GM18858 (cell line): ENCODE measurements at regions not wholly inside any gene's neighbourhood (a gene's known extent, or its start where the extent isn't known, plus 50 kb on each side); places are given as distances from the start of the nearest gene placed in this dataset.

Experiments used
- ATAC-seq: cut with Tn5 transposase; IDR thresholded peaks from one replicate; pipeline ENCODE4 v1.9.1; 2021; ENCODE audit not compliant: unreplicated experiment

- ATAC-seq, result no peak
Observed at GRCh38 chr18:67633939-67634338, 117.4 kb upstream of the DSEL start.

- ATAC-seq, result no peak
Observed at GRCh38 chr18:67621906-67622305, 105.4 kb upstream of the DSEL start.

DNA sequence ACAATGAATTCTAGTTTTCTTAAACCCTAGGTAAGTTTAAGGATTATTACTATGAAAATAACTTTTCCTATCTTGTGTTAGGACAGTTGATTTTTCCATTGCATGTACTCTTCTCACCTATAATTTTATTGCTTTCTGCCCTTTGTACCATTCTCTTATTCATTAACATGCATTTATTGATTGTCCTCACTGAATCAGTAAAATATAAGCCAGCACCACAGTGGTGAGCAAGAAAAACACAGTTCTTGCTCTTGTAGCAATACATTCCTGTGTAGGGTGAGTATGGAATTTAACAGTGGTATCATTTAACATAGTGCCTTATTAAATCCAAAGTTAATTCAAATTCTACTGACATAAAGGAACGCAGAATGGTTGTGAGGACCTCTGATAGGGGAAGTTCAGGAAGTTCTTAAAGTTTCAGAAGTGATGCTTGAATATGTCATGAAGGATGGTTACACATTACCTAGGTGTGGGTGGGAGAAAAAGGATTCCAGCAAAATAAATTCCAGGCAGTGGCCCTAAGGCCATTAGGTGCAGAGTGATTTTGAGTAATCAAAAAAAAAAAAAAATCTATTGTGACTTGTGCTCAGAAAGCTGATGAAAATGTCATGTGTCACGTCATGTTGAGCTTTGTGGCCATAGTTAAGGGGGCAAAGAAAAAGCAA, 104.7 kb upstream of the DSEL start:
- no peak for ATAC-seq

DNA sequence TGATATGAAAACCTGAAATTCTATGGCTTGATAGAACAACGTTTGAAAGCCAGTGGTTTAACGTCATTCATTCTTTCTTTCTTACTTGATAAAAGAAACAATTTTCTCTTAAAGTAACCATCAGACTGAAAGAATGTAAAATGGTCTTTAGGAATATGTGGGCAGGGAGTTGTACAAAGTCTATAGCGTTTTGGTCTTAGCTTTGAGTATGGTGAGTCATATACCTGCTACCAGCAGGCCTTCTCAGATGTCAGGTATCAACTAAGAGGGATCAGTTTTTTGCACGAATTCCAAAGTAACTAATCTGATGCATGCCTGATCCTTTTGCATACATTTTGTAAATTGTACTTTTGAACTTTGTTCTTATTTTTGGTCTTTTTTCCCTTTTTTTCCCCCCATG, 101.5 kb upstream of the DSEL start:
- ATAC-seq, result no peak

DNA sequence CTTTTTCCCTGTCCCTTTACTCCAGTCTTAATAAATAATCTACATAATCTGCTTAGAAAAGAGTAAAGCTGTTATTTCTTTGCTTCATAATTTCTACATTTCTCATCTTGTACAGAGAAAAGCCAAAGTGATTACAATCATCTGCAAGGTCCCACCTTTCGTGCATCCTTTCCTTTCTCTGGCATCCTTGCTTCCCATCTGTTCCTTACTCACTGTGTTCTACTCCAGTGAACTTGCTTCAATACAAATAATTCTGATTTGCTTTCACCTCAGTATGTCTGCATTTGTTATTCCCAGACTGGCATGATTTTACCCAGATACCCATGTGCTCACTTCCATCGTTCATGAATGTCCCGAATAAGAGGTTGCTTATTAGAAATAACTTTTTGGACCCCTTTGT, 99.4 kb upstream of the DSEL start:
- ATAC-seq, result no peak

GRCh38 chr18:67613731-67614130, 97.2 kb upstream of the DSEL start:
- no peak for ATAC-seq

DNA sequence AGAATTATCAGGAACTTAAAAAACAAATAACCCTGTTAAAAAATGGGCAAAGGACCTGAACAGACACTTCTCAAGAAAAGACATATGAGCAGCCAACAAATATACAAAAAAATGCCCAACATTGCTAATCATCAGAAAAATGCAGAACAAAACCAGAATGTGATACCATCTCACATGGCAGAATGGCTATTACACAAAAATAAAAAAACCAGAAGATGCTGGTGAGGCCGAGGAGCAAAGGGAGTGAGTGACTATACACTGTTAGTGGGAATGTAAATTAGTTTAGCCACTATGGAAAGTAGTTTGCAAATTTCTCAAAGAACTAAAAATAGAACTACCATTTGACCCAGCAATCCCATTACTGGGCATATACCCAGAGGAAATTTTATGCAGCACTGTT, 95.8 kb upstream of the DSEL start:
- no peak for ATAC-seq

- ATAC-seq, result no peak
Observed at GRCh38 chr18:67608615-67609273, 92.2 kb upstream of the DSEL start.

GRCh38 chr18:67608191-67608590, 91.7 kb upstream of the DSEL start:
- no peak for ATAC-seq

DNA sequence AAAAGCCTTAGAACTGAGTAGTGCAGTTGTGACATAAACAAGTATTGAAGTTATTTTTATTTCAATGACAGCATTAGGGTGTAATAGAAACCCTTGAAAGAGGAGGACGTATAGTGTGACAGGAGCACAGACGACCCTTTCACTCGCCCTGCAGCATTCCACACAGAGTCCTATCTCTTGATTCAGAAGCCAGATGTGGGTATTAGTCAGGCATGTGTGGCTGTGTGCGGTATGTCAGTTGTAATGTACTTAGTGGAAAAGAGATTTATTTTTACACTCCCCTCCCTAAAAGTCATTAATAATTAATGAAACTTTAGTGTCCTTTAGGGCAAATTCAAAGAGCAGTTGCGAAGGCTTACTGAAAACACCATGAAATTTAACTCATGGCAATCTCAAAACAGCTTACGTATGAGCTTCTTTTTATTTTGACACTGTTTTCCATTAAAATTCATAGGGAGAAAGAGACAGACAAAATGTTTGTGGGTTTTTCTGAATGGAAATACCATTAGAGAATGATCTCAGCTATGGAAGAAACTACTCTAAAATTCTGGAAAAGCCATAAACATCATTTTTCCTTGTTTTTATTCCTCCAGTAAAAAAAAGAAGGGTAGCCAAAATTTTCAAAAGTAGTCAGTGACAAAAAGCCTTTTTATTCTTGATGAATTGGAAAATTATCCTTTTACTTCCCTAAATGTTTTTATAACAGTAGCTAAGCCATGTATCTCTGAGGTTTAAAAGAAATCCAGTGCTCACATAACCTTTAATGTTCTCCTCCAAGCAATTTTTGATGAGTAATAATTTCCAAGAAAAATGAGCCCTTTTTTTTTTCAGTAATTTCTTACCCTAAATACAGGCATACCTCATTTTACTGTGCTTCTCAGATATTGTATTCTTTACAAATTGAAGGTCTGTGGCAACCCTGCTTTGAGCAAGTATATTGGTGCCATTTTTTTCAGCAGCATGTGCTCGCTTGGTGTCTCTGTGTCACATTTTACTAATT, 84.0 kb upstream of the DSEL start:
- ATAC-seq, result no peak

DNA sequence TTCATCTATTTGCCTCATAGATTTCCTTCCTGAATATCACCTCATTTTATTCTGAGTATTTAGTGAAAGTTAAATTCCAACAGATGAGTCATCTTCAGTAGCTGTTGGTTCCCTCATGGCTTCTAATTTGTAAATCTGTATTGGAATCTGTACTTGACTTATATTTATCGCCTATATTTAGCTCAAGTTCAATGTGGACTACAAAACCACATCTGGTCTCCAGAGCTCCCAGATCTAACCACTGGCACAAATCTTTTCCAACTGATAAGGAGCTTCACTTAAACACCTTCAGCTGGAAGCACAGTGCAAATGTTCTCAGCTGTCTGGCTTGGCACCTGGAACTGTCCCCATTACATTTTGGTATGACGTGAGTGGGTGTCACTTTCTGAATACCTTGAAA, 82.8 kb upstream of the DSEL start:
- no peak for ATAC-seq

DNA sequence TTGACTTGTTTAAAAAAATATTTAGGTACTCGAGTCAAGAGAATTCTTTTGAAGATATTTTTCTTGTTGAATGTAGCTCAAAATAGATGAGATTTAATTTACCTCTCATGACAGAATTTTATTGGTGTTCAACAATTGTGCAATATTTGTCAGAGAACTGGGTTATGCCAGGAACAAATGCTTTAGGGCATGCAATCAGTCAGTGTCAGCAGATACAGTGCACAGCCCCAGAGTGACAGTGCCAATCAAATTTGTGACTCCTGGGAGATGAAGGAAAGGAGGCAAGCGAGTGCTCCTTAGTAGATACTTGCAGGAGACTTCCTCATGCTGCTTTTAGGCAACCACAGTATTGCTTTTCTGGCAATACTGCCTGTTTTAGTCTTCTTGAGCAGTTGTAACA, 81.2 kb upstream of the DSEL start:
- no peak for ATAC-seq

DNA sequence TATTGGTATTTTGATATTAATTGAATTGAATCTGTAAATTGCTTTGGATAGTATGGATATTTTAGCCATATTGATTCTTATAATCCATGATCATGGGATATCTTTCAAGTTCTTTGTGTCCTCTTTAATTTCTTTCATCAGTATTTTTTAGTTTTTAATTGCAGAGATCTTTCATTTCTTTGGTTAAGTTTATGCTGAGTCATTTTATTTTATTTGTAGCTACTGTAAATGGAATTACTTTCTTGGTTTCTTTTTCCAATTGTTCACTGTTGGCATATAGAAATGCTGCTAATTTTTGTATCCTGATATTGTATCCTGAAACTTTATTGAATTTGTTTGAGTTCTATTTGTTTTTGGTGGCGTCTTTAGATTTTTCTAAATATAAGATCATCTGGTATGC, 79.5 kb upstream of the DSEL start:
- no peak for ATAC-seq

DNA sequence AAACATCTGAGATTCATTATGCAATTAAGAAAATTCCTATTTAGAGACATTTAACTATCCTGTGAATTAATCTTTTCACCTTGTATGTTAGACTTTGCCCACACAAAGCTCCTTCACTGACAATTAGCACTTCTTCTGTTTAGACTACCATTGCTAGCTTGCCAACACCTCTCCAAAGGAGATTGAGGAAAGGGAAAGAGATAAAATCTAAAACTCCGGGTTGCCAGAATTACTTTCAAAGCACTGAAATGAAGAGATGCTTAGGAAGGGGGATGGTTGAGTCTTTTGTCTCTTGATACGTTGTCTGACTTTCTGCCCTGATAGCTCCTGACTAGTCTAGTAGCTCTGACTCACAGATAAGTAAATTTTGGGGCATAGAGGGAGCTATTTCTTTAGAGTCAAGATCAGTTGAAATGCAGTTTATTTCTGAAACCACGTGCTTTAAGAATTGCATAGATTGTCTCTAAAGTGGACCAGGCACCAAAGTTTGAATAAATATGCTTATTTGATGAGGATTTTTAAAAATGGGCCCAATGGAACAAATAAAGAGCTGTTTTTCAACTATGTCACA, 74.1 kb upstream of the DSEL start:
- ATAC-seq, result no peak

DNA sequence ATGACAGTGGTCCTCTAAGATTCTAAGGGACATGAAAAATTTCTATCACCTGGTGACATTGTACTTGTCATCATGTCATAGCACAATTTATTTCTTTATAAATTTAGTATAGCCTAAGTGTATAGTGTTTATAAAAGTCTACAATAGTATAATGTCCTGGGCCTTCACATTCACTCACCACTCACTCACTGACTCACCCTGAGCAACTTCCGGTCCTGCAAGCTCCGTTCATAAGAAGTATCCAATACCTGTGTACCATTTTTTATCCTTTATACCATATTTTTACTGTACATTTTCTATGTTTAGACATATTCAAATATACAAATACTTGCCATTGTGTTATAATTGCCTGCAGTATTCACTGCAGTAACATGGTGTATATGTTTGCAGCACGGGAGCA, 72.8 kb upstream of the DSEL start:
- ATAC-seq, result no peak

GRCh38 chr18:67586101-67586500, 69.6 kb upstream of the DSEL start:
- ATAC-seq, result no peak

DNA sequence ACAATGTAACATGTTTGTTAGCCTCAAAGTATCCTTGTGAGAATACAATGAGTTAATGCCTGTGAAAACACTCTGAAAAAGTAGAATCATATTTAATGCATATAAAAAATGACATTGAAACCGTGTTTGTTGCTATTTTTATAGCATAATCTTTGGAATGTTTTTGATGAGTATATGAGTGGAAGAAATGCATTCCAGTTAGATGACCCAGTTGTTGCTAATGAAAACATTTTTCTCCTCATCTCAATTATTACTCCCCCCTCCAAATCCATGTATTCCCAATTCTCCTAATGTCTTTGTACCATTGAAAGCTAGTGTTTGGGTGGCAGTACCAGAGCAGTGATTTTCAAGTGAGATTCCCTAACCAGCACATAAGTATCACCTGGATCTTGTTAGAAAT, 67.1 kb upstream of the DSEL start:
- no peak for ATAC-seq

- no peak for ATAC-seq
Observed at GRCh38 chr18:67582488-67582887, 66.0 kb upstream of the DSEL start.

DNA sequence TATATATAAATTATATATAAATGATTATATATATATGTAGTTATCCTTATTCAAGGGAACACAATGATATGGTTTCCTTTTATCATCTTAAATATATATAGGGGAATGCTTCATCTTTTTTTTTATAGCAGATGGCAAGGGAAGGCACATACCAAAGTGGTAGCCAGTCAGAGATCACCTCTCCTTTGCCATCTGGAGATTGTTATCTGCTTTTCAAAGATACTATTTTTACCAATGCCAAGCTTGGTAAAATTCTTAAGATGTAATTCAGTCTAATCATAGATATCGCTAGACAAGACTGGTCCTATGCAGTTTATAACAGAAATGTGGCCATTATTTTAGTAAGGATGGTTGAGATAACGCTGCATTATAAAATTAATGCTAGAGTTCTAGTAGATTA, 64.7 kb upstream of the DSEL start:
- ATAC-seq, result no peak

GRCh38 chr18:67577386-67577785, 60.9 kb upstream of the DSEL start:
- ATAC-seq, result no peak

DNA sequence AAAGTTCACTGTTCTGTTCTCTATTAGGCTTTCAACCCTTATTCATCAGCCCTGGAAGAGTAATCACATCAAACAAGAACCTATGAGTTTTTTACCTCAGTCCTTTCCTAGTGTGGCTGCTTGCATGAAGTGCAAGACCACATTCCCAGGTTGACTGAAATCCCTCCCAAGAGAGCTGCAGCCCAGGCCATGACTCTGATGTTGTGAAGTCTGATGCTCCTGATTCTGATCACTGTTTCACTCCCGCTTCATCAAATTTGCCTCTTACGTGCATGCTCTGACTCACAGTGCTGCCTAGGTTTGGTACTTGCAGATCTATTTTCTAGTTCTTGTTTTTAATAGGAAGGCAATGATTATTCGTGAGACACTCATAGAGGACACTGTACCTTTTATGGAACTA, 58.2 kb upstream of the DSEL start:
- no peak for ATAC-seq

DNA sequence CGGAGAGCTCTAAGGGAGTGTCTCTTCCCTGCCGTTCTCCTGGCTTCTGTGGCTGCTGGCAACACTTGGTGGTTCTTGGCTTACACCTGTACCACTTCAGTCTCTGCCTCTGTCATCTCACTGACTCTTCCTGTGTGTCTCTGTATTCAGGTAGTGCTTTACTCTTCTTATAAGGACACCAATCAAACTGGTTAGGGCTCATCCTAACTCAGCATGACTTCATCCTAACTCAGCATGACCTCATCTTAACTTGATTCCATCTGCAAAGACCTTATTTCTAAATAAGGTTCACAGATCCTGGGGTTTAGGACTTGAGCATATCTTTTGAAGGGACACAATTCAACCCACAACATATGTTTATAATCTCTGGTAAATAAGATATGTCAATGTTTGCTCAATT, 51.6 kb upstream of the DSEL start:
- ATAC-seq, result no peak
